ENCODE measurements at regions not wholly inside any gene's neighbourhood (a gene's known extent, or its start where the extent isn't known, plus 50 kb on each side); places are given as distances from the start of the nearest gene placed in this dataset.

GRCh38 chr5:135085936-135086725 is 52.1 kb upstream of the PITX1 start:
- no peak for DNase-seq

- DNase-seq, result no peak
Observed at GRCh38 chr5:135085133-135085935, 51.3 kb upstream of the PITX1 start.
